HCT116 (cell line): ENCODE measurements at regions not wholly inside any gene's neighbourhood (a gene's known extent, or its start where the extent isn't known, plus 50 kb on each side); places are given as distances from the start of the nearest gene placed in this dataset.

ENCODE experiments used
- ATF3 ChIP-seq: IDR thresholded peaks from 2 replicates; pipeline ENCODE4 v1.6.1; 2012
- CTCF ChIP-seq, 3 experiments: fragments of 200-600 bp in 1 of 3; sonication (generic) in 1 of 3; IDR thresholded peaks in 2 of 3; conservative IDR thresholded peaks in 1 of 3; 2 replicates each; pipeline ENCODE4 v1.5.1; 2012 to 2017; ENCODE audit warnings: low read depth in 2 of 3, low read length in 2 of 3, antibody characterized with exemption in 1 of 3, borderline replicate concordance in 1 of 3, control low read depth in 1 of 3, mild to moderate bottlenecking in 1 of 3, mixed read lengths in 1 of 3, mixed run types in 1 of 3, moderate library complexity in 1 of 3; ENCODE audit not compliant: insufficient read depth in 1 of 3
- EZH2 ChIP-seq: fragments of 200-600 bp; sonication (generic); IDR thresholded peaks from 2 replicates; pipeline ENCODE4 v1.6.1; 2017; ENCODE audit warnings: antibody characterized with exemption, mixed run types
- EZH2phosphoT487 ChIP-seq: fragments of 200-600 bp; IDR thresholded peaks from 2 replicates; pipeline ENCODE4 v1.6.1; 2018; ENCODE audit warnings: antibody characterized with exemption, borderline replicate concordance
- MAX ChIP-seq: IDR thresholded peaks from 2 replicates; pipeline ENCODE4 v1.6.1; 2012
- POLR2A ChIP-seq: IDR thresholded peaks from 2 replicates; pipeline ENCODE4 v1.7.0; 2011; ENCODE audit warnings: borderline replicate concordance; ENCODE audit not compliant: insufficient read depth, insufficient read length; ENCODE audit errors: extremely low read depth
- POLR2AphosphoS5 ChIP-seq: IDR thresholded peaks from 2 replicates; pipeline ENCODE4 v1.6.1; 2011; ENCODE audit warnings: mild to moderate bottlenecking, low read depth, low read length, moderate library complexity
- RAD21 ChIP-seq: IDR thresholded peaks from 2 replicates; pipeline ENCODE4 v1.6.1; 2012; ENCODE audit warnings: low read depth, mild to moderate bottlenecking
- REST ChIP-seq: IDR thresholded peaks from 2 replicates; pipeline ENCODE4 v1.6.1; 2012; ENCODE audit warnings: low read depth
- SIN3A ChIP-seq: IDR thresholded peaks from 2 replicates; pipeline ENCODE4 v1.6.1; 2012; ENCODE audit warnings: low read depth
- SP1 ChIP-seq: IDR thresholded peaks from 2 replicates; pipeline ENCODE4 v1.6.1; 2012; ENCODE audit warnings: low read depth
- SRF ChIP-seq: IDR thresholded peaks from 2 replicates; pipeline ENCODE4 v1.6.1; 2012; ENCODE audit warnings: low read depth
- YY1 ChIP-seq: IDR thresholded peaks from 2 replicates; pipeline ENCODE4 v1.6.1; 2011; ENCODE audit warnings: low read length, low read depth, moderate library complexity, mild to moderate bottlenecking; ENCODE audit not compliant: insufficient replicate concordance; ENCODE audit errors: extremely low read depth
- ZNF274 ChIP-seq: fragments of 200-500 bp; sonication (Bioruptor generic); IDR thresholded peaks from 2 replicates; pipeline ENCODE4 v1.6.1; 2014; ENCODE audit warnings: mild to moderate bottlenecking, low read depth, low read length, inconsistent platforms

DNA sequence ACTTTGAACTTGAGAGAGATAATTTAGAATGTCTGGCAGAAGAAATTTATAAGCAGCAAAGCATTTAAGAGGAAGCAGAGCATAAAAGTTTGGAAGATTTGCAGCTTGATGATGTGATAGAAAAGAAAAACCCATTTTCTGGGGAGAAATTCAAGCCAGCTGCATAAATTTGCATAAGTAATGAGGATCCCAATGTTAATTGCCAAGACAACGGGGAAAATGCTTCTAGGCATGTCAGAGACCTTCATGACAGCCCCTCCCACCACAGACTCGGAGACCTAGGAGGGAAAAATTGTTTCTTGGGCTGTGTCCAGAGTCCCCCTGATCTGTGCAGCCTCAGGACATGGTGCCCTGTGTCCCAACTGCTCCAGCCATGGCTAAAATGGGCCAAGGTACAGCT lies 263.6 kb upstream of the POT1 start:
- no peak for TF ChIP-seq CTCF (IDR thresholded peaks at IDR 0.05 in 2 of 3, conservative IDR thresholded peaks at IDR 0.05 in 1 of 3; ENCODE audit: borderline replicate concordance in 1 of 3, insufficient read depth in 1 of 3, low read depth in 2 of 3, low read length in 2 of 3)
- TF ChIP-seq REST, result no peak
- no peak for TF ChIP-seq POLR2A
- TF ChIP-seq POLR2AphosphoS5, result no peak
- TF ChIP-seq RAD21, result no peak
- TF ChIP-seq MAX, result no peak
- no peak for TF ChIP-seq YY1
- TF ChIP-seq EZH2phosphoT487, result no peak
- TF ChIP-seq ZNF274, result no peak
- TF ChIP-seq ATF3, result no peak
- no peak for TF ChIP-seq EZH2
- no peak for TF ChIP-seq SIN3A
- no peak for TF ChIP-seq SRF
- TF ChIP-seq SP1, result no peak
